G401.6 (cell line): ENCODE measurements at regions not wholly inside any gene's neighbourhood (a gene's known extent, or its start where the extent isn't known, plus 50 kb on each side); places are given as distances from the start of the nearest gene placed in this dataset.
"Not testable (repeated sequence)": the region's sequence is repeated elsewhere in the genome, so short reads cannot be mapped to it uniquely, and the experiment has no call there.

Experiments
- FAIRE-seq: peaks from 2 replicates; lab custom pipeline; 2012; peaks lifted over from hg19 to GRCh38; lab: Jason Lieb, UNC

DNA sequence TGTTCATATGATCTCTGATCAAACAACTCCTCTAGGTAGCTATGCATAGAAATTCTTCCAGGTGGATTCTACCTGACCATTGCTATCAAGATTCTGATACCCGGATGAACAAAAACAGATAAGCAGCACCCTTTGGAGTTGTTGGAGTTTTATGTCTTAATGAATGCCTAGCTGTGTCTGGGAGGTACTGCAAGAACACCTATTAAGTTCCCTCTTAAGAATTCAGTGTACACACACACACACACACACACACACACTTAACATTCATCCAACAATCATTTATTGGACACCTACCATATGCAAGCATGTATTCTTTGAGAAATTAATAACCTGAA is 58.1 kb upstream of the FNDC3B start:
- FAIRE-seq: no peak

DNA sequence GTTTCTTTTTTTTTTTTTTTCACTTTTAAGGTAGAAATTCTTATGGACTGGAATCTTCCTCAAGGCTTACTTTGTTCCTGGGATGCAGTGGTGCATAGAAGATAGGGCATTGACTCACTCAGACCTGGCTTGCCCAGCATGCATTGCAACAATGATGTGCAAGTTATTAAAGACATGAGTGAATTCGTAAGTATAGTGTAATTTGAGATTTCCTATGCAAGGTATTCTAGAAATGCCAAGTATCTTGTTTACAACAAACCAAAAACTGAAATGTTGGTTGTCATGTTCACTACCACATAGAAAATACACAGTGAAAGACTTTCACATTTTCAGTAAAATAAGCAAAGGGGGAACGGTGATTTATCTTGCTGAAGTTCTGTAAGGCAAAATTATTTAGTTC is 56.5 kb upstream of the FNDC3B start:
- FAIRE-seq: no peak

- FAIRE-seq: not testable (repeated sequence)
Measured at GRCh38 chr3:171983685-171984084, 55.7 kb upstream of the FNDC3B start.

- no peak for FAIRE-seq
Measured at GRCh38 chr3:171984883-171985282, 54.5 kb upstream of the FNDC3B start.

- FAIRE-seq: no peak
Measured at GRCh38 chr3:171986176-171986575, 53.2 kb upstream of the FNDC3B start.

DNA sequence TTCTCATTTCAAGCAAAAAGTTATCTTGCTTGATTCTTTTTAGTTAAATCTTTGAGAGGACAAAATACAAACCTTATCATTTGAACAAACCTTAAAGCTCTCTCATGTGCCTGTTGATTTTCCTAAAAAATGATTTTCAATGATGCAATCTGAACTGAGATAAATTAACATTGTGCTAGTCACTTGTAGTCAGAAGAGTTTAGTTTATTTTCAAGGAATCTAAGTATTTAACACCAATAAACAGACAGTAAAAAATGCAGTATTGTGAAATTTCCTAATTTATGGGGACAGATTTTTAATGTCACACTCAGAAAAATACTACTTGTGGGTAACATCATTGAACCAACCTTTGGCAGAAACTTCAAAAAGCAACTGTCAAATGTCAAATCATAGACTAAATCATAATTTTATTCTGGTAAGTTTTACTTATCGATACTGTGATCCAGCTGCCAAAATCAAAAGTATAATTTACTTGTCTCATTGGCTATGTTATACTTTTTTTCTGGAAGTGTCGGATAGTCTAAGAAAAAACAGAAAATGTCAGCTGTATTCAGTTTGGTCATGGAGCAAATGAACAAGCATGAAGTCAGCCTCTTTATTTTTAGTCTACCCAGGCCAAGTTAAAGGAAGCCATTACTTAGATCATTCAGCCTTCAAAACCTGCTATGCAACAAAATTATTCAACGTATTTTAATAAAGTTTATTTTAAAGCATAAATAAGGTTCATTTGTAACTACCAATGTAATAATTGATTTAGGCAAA is 52.4 kb upstream of the FNDC3B start:
- no peak for FAIRE-seq
